Kidney epithelial cell (primary cell): ENCODE measurements at regions not wholly inside any gene's neighbourhood (a gene's known extent, or its start where the extent isn't known, plus 50 kb on each side); places are given as distances from the start of the nearest gene placed in this dataset.

Experiments
- DNase-seq: peaks from one replicate; pipeline ENCODE4 v3.0.0-alpha.2; 2010; ENCODE audit warnings: low read depth
- H3K27me3 ChIP-seq: 2 replicates; pipeline ENCODE4 v1.6.0; 2011; ENCODE audit warnings: low read length; ENCODE audit not compliant: control insufficient read depth, insufficient read depth
- H3K36me3 ChIP-seq: 2 replicates; pipeline ENCODE4 v1.5.1; 2011; ENCODE audit warnings: low read length; ENCODE audit not compliant: control insufficient read depth, insufficient read depth
- H3K4me3 ChIP-seq: 2 replicates; pipeline ENCODE4 v1.5.1; 2011; ENCODE audit warnings: low read depth, mild to moderate bottlenecking, control low read depth, low read length
- TF ChIP-seq, protein P1 (sequence below): IDR thresholded peaks from 2 replicates; pipeline ENCODE4 v1.5.1; 2011; ENCODE audit warnings: mild to moderate bottlenecking, moderate library complexity, low read length, control low read depth, inconsistent platforms; ENCODE audit not compliant: insufficient read depth, poor library complexity, severe bottlenecking

DNA sequence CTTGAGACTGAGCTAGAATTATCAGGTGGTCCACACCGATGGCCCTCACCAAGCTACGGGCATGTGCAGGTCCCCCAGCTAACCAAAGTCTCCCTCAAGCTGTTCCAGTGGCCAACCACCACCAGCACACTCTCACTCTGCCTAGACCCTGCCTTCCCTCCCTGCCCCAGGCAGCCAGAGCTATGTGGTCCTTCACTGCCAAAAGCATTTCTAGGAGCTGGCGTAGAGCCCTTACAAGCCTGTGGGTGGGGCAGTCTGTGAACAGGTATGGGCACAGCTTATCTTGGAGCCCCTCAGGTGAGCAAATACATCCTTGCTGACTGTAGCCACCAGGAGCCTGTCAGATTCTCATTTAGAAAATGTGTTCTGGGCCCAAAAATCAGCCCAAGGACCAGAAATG, 159.8 kb upstream of the PPP2R3A start:
- TF ChIP-seq, protein P1, sequence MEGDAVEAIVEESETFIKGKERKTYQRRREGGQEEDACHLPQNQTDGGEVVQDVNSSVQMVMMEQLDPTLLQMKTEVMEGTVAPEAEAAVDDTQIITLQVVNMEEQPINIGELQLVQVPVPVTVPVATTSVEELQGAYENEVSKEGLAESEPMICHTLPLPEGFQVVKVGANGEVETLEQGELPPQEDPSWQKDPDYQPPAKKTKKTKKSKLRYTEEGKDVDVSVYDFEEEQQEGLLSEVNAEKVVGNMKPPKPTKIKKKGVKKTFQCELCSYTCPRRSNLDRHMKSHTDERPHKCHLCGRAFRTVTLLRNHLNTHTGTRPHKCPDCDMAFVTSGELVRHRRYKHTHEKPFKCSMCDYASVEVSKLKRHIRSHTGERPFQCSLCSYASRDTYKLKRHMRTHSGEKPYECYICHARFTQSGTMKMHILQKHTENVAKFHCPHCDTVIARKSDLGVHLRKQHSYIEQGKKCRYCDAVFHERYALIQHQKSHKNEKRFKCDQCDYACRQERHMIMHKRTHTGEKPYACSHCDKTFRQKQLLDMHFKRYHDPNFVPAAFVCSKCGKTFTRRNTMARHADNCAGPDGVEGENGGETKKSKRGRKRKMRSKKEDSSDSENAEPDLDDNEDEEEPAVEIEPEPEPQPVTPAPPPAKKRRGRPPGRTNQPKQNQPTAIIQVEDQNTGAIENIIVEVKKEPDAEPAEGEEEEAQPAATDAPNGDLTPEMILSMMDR = no peak
- Histone ChIP-seq H3K36me3 (no peaks in the 10 kb centered on the region), H3K4me3 (no peak overlapping the region), H3K27me3 (no peaks in the 10 kb centered on the region)
- no peak for DNase-seq

- H3K4me3 ChIP-seq = no peak overlapping the region
- H3K27me3 ChIP-seq = no peaks in the 10 kb centered on the region
- no peaks in the 10 kb centered on the region for H3K36me3 ChIP-seq
- no peak for DNase-seq
- TF ChIP-seq, protein P1 = no peak
These were observed 159.2 kb upstream of the PPP2R3A start for GRCh38 chr3:135806317-135806716.

- Histone ChIP-seq H3K27me3 (no peaks in the 10 kb centered on the region), H3K4me3 (no peak overlapping the region), H3K36me3 (no peaks in the 10 kb centered on the region)
- DNase-seq = no peak
- TF ChIP-seq, protein P1 = no peak
These were observed 157.6 kb upstream of the PPP2R3A start for GRCh38 chr3:135807879-135808278.

DNA sequence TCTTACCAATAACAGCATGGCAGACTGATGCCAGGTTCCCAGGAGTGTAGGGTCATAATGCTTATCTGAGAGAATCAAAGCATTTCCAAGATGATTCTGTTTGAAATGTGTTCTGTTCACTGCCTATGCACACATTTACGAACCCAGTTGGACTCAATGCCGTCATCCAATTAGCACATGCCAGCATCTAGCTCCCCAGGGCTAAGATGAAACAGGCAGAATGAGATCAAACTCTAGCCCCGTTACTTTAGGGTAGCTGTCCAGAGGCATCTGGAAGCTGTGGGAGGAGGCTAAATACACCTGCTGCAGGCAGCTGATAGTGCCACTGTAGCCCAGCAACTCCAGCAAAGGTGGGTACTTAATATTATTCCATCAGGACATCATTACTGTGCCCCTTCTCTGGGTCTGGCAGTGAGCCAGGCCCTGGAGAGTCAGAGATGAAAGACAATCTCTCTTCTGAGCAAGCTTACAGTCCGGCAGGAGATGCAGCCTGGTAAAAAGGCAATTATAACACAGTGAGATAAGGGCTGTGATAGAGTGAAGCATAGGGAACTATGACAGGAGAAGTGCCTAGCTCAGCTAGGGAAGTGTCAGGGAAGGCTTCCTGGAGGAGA, 156.4 kb upstream of the PPP2R3A start:
- TF ChIP-seq, protein P1 = no peak
- H3K27me3 ChIP-seq = no peaks in the 10 kb centered on the region

DNA sequence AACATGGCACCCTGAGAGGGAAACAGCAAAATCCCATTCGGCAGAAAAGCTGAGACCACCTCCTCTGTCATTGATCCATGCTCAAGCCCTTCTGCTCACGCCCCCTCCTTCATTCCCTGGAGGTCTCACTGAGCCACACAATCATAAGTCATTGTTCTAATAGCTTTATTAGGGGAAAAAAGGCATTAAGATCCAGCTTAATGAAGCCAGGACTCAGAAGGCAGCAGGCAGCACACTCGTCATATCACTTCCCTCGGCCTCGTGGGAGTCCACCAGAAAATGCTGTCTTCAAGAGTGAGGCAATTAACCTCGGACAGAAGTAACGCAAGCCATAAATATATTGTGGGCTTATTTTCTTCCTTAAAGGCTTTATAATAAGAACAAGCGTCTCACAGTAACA, 153.9 kb upstream of the PPP2R3A start:
- TF ChIP-seq, protein P1 = no peak
- Histone ChIP-seq H3K27me3 (no peaks in the 10 kb centered on the region), H3K4me3 (no peak overlapping the region), H3K36me3 (no peaks in the 10 kb centered on the region)
- no peak for DNase-seq

More for the DNA sequence above, 156.4 kb upstream of the PPP2R3A start:
- H3K4me3 ChIP-seq = no peak overlapping the region
- no peaks in the 10 kb centered on the region for H3K36me3 ChIP-seq
- DNase-seq = no peak

DNA sequence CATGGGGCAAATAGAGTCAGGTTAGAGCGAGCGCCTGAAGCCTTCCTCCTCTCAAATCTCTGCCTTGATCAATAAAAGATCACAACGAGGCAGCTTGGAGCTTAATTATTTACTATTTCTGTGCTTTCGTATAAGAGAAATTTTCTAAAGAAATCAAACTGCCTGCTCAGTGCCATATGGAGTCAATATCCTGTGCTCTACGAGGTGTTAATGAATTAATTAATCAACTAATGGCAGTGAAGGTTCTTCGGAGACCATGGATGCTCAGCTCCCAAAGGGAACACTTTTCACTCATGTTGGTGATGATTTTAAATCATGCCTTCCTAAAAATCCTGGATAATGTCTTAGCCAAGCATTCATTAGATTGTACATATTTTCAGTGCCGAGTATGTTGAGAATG, 153.5 kb upstream of the PPP2R3A start:
- H3K4me3 ChIP-seq = no peak overlapping the region
- no peaks in the 10 kb centered on the region for H3K36me3 ChIP-seq
- DNase-seq = no peak
- H3K27me3 ChIP-seq = no peaks in the 10 kb centered on the region
- TF ChIP-seq, protein P1 = no peak
